ENCODE measurements at regions not wholly inside any gene's neighbourhood (a gene's known extent, or its start where the extent isn't known, plus 50 kb on each side); places are given as distances from the start of the nearest gene placed in this dataset.

GRCh38 chr10:81021428-81022129, 483.9 kb downstream of the SH2D4B start:
- DNase-seq (ENCODE audit: low read depth): no peak

GRCh38 chr10:81026591-81026990, 488.9 kb downstream of the SH2D4B start:
- DNase-seq (ENCODE audit: low read depth): no peak

- DNase-seq (ENCODE audit: low read depth): no peak
Measured at GRCh38 chr10:81027223-81027622, 489.5 kb downstream of the SH2D4B start.

- DNase-seq (ENCODE audit: low read depth): no peak
Measured at GRCh38 chr10:81027706-81028105, 490.0 kb downstream of the SH2D4B start.

GRCh38 chr10:81031774-81032173, 494.1 kb downstream of the SH2D4B start:
- no peak for DNase-seq (ENCODE audit: low read depth)

- DNase-seq (ENCODE audit: low read depth): no peak
Measured at GRCh38 chr10:81034383-81034782, 496.7 kb downstream of the SH2D4B start.

- no peak for DNase-seq (ENCODE audit: low read depth)
Measured at GRCh38 chr10:81036257-81036656, 498.6 kb downstream of the SH2D4B start.

GRCh38 chr10:81040031-81040430, 502.3 kb downstream of the SH2D4B start:
- no peak for DNase-seq (ENCODE audit: low read depth)

- no peak for DNase-seq (ENCODE audit: low read depth)
Measured at GRCh38 chr10:81040940-81041339, 503.2 kb downstream of the SH2D4B start.

GRCh38 chr10:81042647-81043046, 504.9 kb downstream of the SH2D4B start:
- DNase-seq (ENCODE audit: low read depth): no peak

- no peak for DNase-seq (ENCODE audit: low read depth)
Measured at GRCh38 chr10:81065474-81065873, 527.8 kb downstream of the SH2D4B start.

- DNase-seq (ENCODE audit: low read depth): no peak
Measured at GRCh38 chr10:81068460-81068859, 530.8 kb downstream of the SH2D4B start.

GRCh38 chr10:81071087-81071796, 533.5 kb downstream of the SH2D4B start:
- DNase-seq (ENCODE audit: low read depth): no peak

- no peak for DNase-seq (ENCODE audit: low read depth)
Measured at GRCh38 chr10:81073155-81073554, 535.5 kb downstream of the SH2D4B start.

GRCh38 chr10:81081887-81082620, 544.4 kb downstream of the SH2D4B start:
- no peak for DNase-seq (ENCODE audit: low read depth)

- no peak for DNase-seq (ENCODE audit: low read depth)
Measured at GRCh38 chr10:81082621-81083376, 545.1 kb downstream of the SH2D4B start.

- no peak for DNase-seq (ENCODE audit: low read depth)
Measured at GRCh38 chr10:81093056-81093455, 555.4 kb downstream of the SH2D4B start.

GRCh38 chr10:81095238-81095637, 557.5 kb downstream of the SH2D4B start:
- DNase-seq (ENCODE audit: low read depth): no peak

GRCh38 chr10:81096558-81096957, 558.9 kb downstream of the SH2D4B start:
- no peak for DNase-seq (ENCODE audit: low read depth)

- DNase-seq (ENCODE audit: low read depth): no peak
Measured at GRCh38 chr10:81101062-81101461, 563.4 kb downstream of the SH2D4B start.

GRCh38 chr10:81104494-81104893, 566.8 kb downstream of the SH2D4B start:
- no peak for DNase-seq (ENCODE audit: low read depth)

GRCh38 chr10:81108516-81109199, 571.0 kb downstream of the SH2D4B start:
- DNase-seq (ENCODE audit: low read depth): no peak
